Activated B cell treated with CpG ODN at 0.5 μM for 24 hours (primary cell): ENCODE measurements at regions not wholly inside any gene's neighbourhood (a gene's known extent, or its start where the extent isn't known, plus 50 kb on each side); places are given as distances from the start of the nearest gene placed in this dataset.

Experiments used
- ATAC-seq: fragments of 200-7000 bp; cut with Tn5 transposase; one replicate; pipeline ENCODE4 v1.10.0; 2021; ENCODE audit warnings: low read depth, mild to moderate bottlenecking, moderate library complexity
- CTCF ChIA-PET: fragments of 350-600 bp; sonication (Branson Sonifier 250); formaldehyde crosslinking; loops from one replicate; lab custom pipeline; 2021; ENCODE audit warnings: antibody characterized with exemption; lab: Charles Lee
- POLR2A ChIA-PET: fragments of 350-600 bp; sonication (Branson Sonifier 250); formaldehyde crosslinking; loops from one replicate; lab custom pipeline; 2021; ENCODE audit warnings: antibody characterized with exemption; lab: Charles Lee
- DNase-seq: peaks from one replicate; pipeline ENCODE4 v3.0.0; 2022
- H3K27ac Mint-ChIP-seq: one replicate; pipeline ENCODE4 v1.8.0; 2020; ENCODE audit warnings: mixed read lengths
- H3K27me3 Mint-ChIP-seq: one replicate; pipeline ENCODE4 v1.8.0; 2021; ENCODE audit warnings: mixed read lengths
- H3K36me3 Mint-ChIP-seq: one replicate; pipeline ENCODE4 v1.8.0; 2021; ENCODE audit warnings: low read depth, mixed read lengths
- H3K4me1 Mint-ChIP-seq: one replicate; pipeline ENCODE4 v1.8.0; 2021; ENCODE audit warnings: mixed read lengths
- H3K4me3 Mint-ChIP-seq: one replicate; pipeline ENCODE4 v1.8.0; 2020; ENCODE audit warnings: mild to moderate bottlenecking, mixed read lengths
- H3K9me3 Mint-ChIP-seq: one replicate; pipeline ENCODE4 v1.8.0; 2020; ENCODE audit warnings: mixed read lengths
- intact Hi-C: fragments of 100-400 bp; cut with micrococcal nuclease; formaldehyde crosslinking; loops from one replicate; pipeline ENCODE4 v1.15.1; 2024
- TF ChIP-seq, protein P1 (sequence below): fragments of 200-600 bp; IDR thresholded peaks from one replicate; pipeline ENCODE4 v1.8.0; 2022; ENCODE audit warnings: antibody characterized with exemption, mild to moderate bottlenecking

DNA sequence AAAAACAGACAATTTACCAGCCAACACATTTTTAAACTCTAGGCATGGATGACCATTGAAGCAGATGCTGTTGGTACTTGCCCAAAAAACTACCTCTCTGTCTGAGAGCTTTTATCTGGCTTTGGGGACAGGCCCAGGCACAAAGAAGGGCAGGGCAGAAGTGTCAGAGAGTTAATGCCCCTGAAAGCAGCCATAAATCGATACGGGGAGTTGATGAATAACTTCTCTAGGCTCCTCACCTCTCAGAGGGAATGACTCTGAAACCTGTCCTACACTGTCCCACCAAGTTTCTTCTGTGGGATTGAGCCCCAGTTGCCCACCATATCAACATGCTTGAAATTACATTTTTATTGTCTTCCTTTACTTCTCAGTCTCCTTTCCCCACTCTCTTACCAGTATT lies 113.0 kb upstream of the DAAM1 start:
- TF ChIP-seq, protein P1, sequence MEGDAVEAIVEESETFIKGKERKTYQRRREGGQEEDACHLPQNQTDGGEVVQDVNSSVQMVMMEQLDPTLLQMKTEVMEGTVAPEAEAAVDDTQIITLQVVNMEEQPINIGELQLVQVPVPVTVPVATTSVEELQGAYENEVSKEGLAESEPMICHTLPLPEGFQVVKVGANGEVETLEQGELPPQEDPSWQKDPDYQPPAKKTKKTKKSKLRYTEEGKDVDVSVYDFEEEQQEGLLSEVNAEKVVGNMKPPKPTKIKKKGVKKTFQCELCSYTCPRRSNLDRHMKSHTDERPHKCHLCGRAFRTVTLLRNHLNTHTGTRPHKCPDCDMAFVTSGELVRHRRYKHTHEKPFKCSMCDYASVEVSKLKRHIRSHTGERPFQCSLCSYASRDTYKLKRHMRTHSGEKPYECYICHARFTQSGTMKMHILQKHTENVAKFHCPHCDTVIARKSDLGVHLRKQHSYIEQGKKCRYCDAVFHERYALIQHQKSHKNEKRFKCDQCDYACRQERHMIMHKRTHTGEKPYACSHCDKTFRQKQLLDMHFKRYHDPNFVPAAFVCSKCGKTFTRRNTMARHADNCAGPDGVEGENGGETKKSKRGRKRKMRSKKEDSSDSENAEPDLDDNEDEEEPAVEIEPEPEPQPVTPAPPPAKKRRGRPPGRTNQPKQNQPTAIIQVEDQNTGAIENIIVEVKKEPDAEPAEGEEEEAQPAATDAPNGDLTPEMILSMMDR, result no peak
- intact Hi-C loops, result no loop called here

DNA sequence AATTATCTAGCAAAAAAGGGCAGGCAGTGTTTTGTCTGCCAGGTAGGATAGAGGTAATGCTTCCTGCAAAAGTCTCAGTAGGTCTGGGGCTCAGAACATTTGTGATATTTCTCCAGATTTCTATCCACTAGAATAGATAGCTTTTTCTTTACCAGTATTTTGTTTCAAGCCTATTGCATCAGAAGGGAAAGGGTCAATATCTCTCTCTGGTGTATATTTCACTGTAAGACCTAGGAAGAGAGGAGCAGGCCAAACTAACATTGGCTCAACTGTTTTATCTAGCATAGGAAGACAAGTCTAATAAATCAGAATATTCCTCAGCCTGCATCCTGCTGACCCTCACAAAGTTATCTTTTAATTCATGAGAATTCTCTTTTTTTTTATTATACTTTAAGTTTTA lies 106.7 kb upstream of the DAAM1 start:
- H3K27me3 Mint-ChIP-seq, result peaks cover 12% of the 10 kb centered on the region
- H3K36me3 Mint-ChIP-seq, result no peaks in the 10 kb centered on the region
- no peaks in the 10 kb centered on the region for H3K9me3 Mint-ChIP-seq
- DNase-seq (no peak), ATAC-seq (no peak)
- ChIA-PET CTCF (no interaction called here), POLR2A (no interaction called here)
- TF ChIP-seq, protein P1, result no peak
- no peak overlapping the region for H3K27ac Mint-ChIP-seq
- intact Hi-C loops, result no loop called here
- H3K4me3 Mint-ChIP-seq, result no peak overlapping the region
- no peaks in the 10 kb centered on the region for H3K4me1 Mint-ChIP-seq

More for the DNA sequence above, 113.0 kb upstream of the DAAM1 start:
- H3K27me3 Mint-ChIP-seq, result peaks cover 9% of the 10 kb centered on the region
- H3K4me1 Mint-ChIP-seq, result no peaks in the 10 kb centered on the region
- ChIA-PET POLR2A (no interaction called here), CTCF (no interaction called here)
- H3K27ac Mint-ChIP-seq, result no peak overlapping the region
- H3K9me3 Mint-ChIP-seq, result no peaks in the 10 kb centered on the region
- no peak overlapping the region for H3K4me3 Mint-ChIP-seq
- H3K36me3 Mint-ChIP-seq, result no peaks in the 10 kb centered on the region
- ATAC-seq, result no peak
- no peak for DNase-seq

DNA sequence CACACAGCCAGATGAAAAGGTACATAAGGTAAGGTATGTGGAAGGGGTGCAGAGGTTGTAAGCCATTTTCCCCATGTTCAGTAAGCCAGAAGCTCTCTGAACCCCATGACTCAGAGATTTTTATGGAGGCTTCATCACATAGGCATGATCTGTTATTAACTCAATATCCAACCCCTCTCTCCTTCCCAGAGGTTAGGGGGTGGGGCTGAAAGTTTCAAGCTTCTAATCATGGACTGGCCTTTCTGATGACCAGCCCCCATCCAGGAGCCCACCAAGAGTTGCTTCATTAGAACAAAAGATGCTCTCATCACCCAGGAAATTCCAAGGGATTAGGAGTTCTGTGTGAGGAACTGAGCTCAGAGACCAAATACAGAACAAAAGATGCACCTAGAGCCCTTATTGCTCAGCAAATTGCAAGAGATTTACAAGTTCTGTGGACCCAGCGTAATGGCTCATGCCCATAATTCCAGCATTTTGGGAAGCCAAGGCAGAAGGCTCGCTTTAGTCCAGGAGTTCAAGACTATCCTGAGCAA lies 103.2 kb upstream of the DAAM1 start:
- DNase-seq (no peak), ATAC-seq (no peak)
- Mint-ChIP-seq H3K4me3 (no peak overlapping the region), H3K36me3 (no peaks in the 10 kb centered on the region), H3K27ac (no peak overlapping the region), H3K27me3 (peaks cover 12% of the 10 kb centered on the region), H3K4me1 (no peaks in the 10 kb centered on the region), H3K9me3 (no peaks in the 10 kb centered on the region)
- intact Hi-C loops, result no loop called here
- TF ChIP-seq, protein P1, result no peak
- POLR2A ChIA-PET, result no interaction called here
- CTCF ChIA-PET, result no interaction called here

DNA sequence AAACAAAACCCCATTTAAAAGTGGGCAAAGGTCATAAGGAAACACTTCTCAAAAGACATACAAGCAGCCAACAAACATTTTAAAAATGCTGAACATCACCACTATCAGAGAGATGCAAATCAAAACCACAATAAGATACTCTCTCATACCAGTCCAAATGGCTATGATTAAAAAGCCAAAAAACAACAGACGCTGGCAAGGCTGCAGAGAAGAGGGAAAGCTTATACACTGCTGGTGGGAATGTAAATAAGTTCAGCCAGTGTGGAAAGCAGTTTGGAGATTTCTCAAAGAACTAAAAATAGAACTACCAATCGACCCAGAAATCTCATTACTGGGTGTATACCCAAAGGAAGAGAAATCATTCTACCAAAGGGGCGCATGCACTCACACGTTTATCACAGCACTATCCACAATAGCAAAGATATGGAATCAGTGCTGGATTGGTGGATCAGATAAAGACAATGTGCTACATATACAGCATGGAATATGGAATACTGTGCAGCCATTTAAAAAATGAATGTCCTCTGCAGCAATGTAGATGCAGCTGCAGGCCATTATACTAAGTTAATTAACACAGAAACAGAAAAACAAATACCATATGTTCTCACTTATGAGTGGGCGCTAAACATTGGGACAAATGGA lies 102.1 kb upstream of the DAAM1 start:
- CTCF ChIA-PET, result no interaction called here
- Mint-ChIP-seq H3K9me3 (no peaks in the 10 kb centered on the region), H3K4me1 (no peaks in the 10 kb centered on the region), H3K36me3 (no peaks in the 10 kb centered on the region), H3K27me3 (peaks cover 15% of the 10 kb centered on the region), H3K27ac (no peak overlapping the region), H3K4me3 (no peak overlapping the region)
- intact Hi-C loops, result no loop called here
- DNase-seq, result no peak
- TF ChIP-seq, protein P1, result no peak
- POLR2A ChIA-PET, result no interaction called here
- ATAC-seq, result no peak

DNA sequence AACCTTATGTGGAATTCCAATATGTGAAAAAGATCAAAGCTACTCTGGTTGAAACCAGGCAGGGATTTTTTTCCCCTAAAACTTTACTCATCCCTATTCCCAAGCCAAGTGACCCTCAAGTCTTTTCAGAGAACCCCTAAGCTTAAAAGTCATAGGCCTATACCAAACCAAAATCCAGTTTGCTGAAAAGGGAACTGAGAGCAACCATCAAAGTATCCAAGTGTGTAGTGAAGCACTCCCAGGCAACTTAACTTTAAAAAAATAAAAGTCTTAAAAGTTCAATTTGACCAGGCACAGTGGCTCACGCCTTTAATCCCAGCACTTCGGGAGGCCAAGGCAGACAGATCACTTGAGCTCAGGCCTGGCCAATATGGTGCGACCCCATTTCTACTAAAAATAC lies 101.2 kb upstream of the DAAM1 start:
- peaks cover 18% of the 10 kb centered on the region for H3K27me3 Mint-ChIP-seq
- ATAC-seq (no peak), DNase-seq (no peak)
- H3K4me1 Mint-ChIP-seq, result no peaks in the 10 kb centered on the region
- H3K36me3 Mint-ChIP-seq, result no peaks in the 10 kb centered on the region
- H3K4me3 Mint-ChIP-seq, result no peak overlapping the region
- POLR2A ChIA-PET, result no interaction called here
- H3K27ac Mint-ChIP-seq, result no peak overlapping the region
- TF ChIP-seq, protein P1, result no peak
- CTCF ChIA-PET, result no interaction called here
- intact Hi-C loops, result no loop called here
- no peaks in the 10 kb centered on the region for H3K9me3 Mint-ChIP-seq
